ENCODE measurements at regions not wholly inside any gene's neighbourhood (a gene's known extent, or its start where the extent isn't known, plus 50 kb on each side); places are given as distances from the start of the nearest gene placed in this dataset.

DNA sequence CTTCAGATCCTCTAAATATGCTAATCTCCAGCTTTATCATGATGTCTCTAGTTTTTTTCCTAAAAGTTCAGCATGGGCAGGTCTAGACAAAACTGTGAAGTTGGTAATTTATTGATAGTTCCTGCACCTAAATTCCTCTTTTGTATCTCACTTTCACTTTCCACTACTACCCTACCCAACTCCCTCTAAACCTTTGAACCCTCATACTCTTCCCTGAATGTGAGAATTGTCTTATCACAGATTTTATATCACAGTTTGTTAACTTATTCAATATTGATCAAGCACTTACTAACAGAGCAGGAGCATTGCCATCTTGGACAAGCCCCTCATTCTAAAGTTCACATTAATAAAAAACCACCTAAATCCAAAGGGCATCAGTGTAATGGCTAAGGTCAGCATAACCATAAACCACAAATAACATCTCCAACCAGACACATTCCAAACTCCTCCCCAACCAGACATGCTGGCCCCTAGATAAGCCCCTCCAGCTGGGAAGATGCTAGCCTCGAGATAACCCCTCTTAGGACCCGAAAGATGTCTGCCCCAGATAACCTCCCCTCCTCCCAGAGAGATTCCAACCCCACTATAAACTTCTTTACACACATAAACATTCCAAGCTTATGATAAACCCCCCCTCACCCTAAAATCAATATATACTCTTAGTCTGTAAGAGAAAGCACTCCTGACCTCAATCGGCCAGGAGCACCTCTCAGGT lies 78.7 kb downstream of the FSCB start:
- TF ChIP-seq, protein P1, sequence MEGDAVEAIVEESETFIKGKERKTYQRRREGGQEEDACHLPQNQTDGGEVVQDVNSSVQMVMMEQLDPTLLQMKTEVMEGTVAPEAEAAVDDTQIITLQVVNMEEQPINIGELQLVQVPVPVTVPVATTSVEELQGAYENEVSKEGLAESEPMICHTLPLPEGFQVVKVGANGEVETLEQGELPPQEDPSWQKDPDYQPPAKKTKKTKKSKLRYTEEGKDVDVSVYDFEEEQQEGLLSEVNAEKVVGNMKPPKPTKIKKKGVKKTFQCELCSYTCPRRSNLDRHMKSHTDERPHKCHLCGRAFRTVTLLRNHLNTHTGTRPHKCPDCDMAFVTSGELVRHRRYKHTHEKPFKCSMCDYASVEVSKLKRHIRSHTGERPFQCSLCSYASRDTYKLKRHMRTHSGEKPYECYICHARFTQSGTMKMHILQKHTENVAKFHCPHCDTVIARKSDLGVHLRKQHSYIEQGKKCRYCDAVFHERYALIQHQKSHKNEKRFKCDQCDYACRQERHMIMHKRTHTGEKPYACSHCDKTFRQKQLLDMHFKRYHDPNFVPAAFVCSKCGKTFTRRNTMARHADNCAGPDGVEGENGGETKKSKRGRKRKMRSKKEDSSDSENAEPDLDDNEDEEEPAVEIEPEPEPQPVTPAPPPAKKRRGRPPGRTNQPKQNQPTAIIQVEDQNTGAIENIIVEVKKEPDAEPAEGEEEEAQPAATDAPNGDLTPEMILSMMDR (IDR thresholded peaks at IDR 0.05; ENCODE audit: borderline replicate concordance, extremely low read depth, low read length, poor library complexity, severe bottlenecking) = no peak
- no peak for TF ChIP-seq EZH2 (IDR thresholded peaks at IDR 0.05; ENCODE audit: borderline replicate concordance, low read depth, low read length, severe bottlenecking)

Data from DND-41 (cell line).